H1 (cell line): ENCODE measurements at regions not wholly inside any gene's neighbourhood (a gene's known extent, or its start where the extent isn't known, plus 50 kb on each side); places are given as distances from the start of the nearest gene placed in this dataset.

Experiments
- CTCF ChIA-PET: fragments of 300-600 bp; sonication (Branson Sonifier 250); formaldehyde crosslinking; loops from one replicate; lab custom pipeline; 2021; ENCODE audit not compliant: partially characterized antibody; lab: Charles Lee
- POLR2A ChIA-PET: fragments of 300-600 bp; sonication (Branson Sonifier 250); formaldehyde crosslinking; loops from one replicate; lab custom pipeline; 2021; ENCODE audit warnings: inconsistent platforms; ENCODE audit not compliant: partially characterized antibody; lab: Charles Lee
- DNase-seq, 2 experiments: peaks; one replicate each; pipeline versions ENCODE4 v3.0.0 to v3.0.0-alpha.2; 2010 to 2022; ENCODE audit warnings: low spot score in 2 of 2, low read depth in 1 of 2, mixed read lengths in 1 of 2
- FAIRE-seq: peaks from 2 replicates; lab custom pipeline; 2011; peaks lifted over from hg19 to GRCh38; lab: Jason Lieb, UNC
- H2AFZ ChIP-seq: 2 replicates; pipeline ENCODE4 v1.8.1; 2012; ENCODE audit warnings: low read length, inconsistent platforms
- H2AK5ac ChIP-seq: 2 replicates; pipeline ENCODE4 v1.6.1; 2013; ENCODE audit warnings: low read depth, low read length
- H2BK120ac ChIP-seq: replicated peaks from 2 replicates; pipeline ENCODE3; 2013; ENCODE audit warnings: low read depth, low read length, inconsistent platforms
- H2BK12ac ChIP-seq: 2 replicates; pipeline ENCODE4 v1.6.1; 2013; ENCODE audit warnings: low read depth, low read length
- H2BK15ac ChIP-seq: 2 replicates; pipeline ENCODE4 v1.6.1; 2013; ENCODE audit warnings: low read length
- H2BK20ac ChIP-seq: 2 replicates; pipeline ENCODE4 v1.6.1; 2013; ENCODE audit warnings: low read length
- H2BK5ac ChIP-seq: 2 replicates; pipeline ENCODE4 v1.6.1; 2013; ENCODE audit warnings: low read depth, low read length
- H3K14ac ChIP-seq: 2 replicates; pipeline ENCODE4 v1.6.1; 2013; ENCODE audit warnings: inconsistent platforms; ENCODE audit not compliant: insufficient read length
- H3K18ac ChIP-seq: 2 replicates; pipeline ENCODE4 v1.6.1; 2013; ENCODE audit warnings: low read length; ENCODE audit errors: extremely low read depth
- H3K23ac ChIP-seq: 2 replicates; pipeline ENCODE4 v1.6.1; 2013; ENCODE audit warnings: inconsistent platforms; ENCODE audit not compliant: insufficient read length
- H3K23me2 ChIP-seq: 2 replicates; pipeline ENCODE4 v1.6.1; 2013; ENCODE audit warnings: low read depth, low read length
- H3K27ac ChIP-seq: 2 replicates; pipeline ENCODE4 v1.6.1; 2011; ENCODE audit warnings: low read depth, low read length, inconsistent platforms
- H3K27me3 ChIP-seq, 4 experiments: replicated peaks in 1 of 4; 1 replicate in 1 of 4; 2 replicates in 3 of 4; pipeline versions ENCODE4 v1.6.1 to v1.8.1; 2011 to 2013; ENCODE audit warnings: low read length in 3 of 4, mild to moderate bottlenecking in 3 of 4, inconsistent platforms in 2 of 4, mixed read lengths in 2 of 4, moderate library complexity in 1 of 4; ENCODE audit not compliant: control insufficient read depth in 3 of 4, insufficient read depth in 3 of 4; ENCODE audit errors: extremely low read depth in 1 of 4
- H3K36me3 ChIP-seq, 4 experiments: 2 replicates each; pipeline versions ENCODE4 v1.6.1 to v1.8.1; 2011 to 2013; ENCODE audit warnings: mild to moderate bottlenecking in 4 of 4, low read length in 3 of 4, moderate library complexity in 2 of 4, control low read depth in 1 of 4, inconsistent platforms in 1 of 4; ENCODE audit not compliant: insufficient read depth in 4 of 4, control insufficient read depth in 2 of 4
- H3K4ac ChIP-seq: replicated peaks from 2 replicates; pipeline ENCODE3; 2013; ENCODE audit warnings: low read length, low read depth, mixed read lengths, inconsistent platforms; ENCODE audit not compliant: insufficient read length
- H3K4me1 ChIP-seq, 4 experiments: replicated peaks in 1 of 4; 1 replicate in 1 of 4; 2 replicates in 3 of 4; pipeline versions ENCODE4 v1.6.1 to v1.8.1; 2011 to 2013; ENCODE audit warnings: low read length in 3 of 4, inconsistent platforms in 2 of 4, mixed read lengths in 1 of 4; ENCODE audit not compliant: insufficient read depth in 4 of 4, control insufficient read depth in 3 of 4
- H3K4me2 ChIP-seq, 2 experiments: 2 replicates each; pipeline versions ENCODE4 v1.6.1 to v1.8.1; 2011 to 2013; ENCODE audit warnings: low read depth in 2 of 2, low read length in 2 of 2, control low read depth in 1 of 2, inconsistent platforms in 1 of 2, mild to moderate bottlenecking in 1 of 2; ENCODE audit not compliant: insufficient read depth in 1 of 2
- H3K4me3 ChIP-seq, 4 experiments: fragments of 200-600, 300-600 bp in 1 of 4; sonication (generic), shearing (Covaris generic), sonication (Bioruptor Twin) in 1 of 4; 2 replicates each; pipeline versions ENCODE4 v1.5.1 to v1.8.1; 2011 to 2016; ENCODE audit warnings: low read length in 4 of 4, low read depth in 3 of 4, control low read depth in 2 of 4, inconsistent platforms in 2 of 4, mild to moderate bottlenecking in 2 of 4, mixed read lengths in 1 of 4, moderate library complexity in 1 of 4; ENCODE audit not compliant: insufficient read depth in 2 of 4; ENCODE audit errors: extremely low read depth in 1 of 4
- H3K56ac ChIP-seq: replicated peaks from 2 replicates; pipeline ENCODE3; 2013; ENCODE audit warnings: low read depth, mild to moderate bottlenecking, mixed read lengths, low read length, inconsistent platforms; ENCODE audit not compliant: insufficient read length
- H3K79me1 ChIP-seq: 2 replicates; pipeline ENCODE4 v1.6.1; 2013; ENCODE audit warnings: low read depth, low read length, control low read depth
- H3K79me2 ChIP-seq, 2 experiments: 2 replicates each; pipeline versions ENCODE4 v1.6.1 to v1.8.1; 2012 to 2013; ENCODE audit warnings: low read length in 2 of 2, mild to moderate bottlenecking in 2 of 2, inconsistent platforms in 1 of 2; ENCODE audit not compliant: insufficient read depth in 2 of 2, control insufficient read depth in 1 of 2
- H3K9ac ChIP-seq, 4 experiments: replicated peaks in 1 of 4; 1 replicate in 1 of 4; 2 replicates in 3 of 4; pipeline versions ENCODE4 v1.6.1 to v1.8.1; 2011 to 2013; ENCODE audit warnings: low read depth in 3 of 4, low read length in 3 of 4, control low read depth in 2 of 4, mild to moderate bottlenecking in 2 of 4, moderate library complexity in 2 of 4, inconsistent platforms in 1 of 4; ENCODE audit errors: extremely low read depth in 1 of 4
- H3K9me3 ChIP-seq, 2 experiments: 2 replicates each; pipeline versions ENCODE4 v1.6.1 to v1.8.1; 2012 to 2013; ENCODE audit warnings: mild to moderate bottlenecking in 2 of 2, moderate library complexity in 2 of 2, control low read depth in 1 of 2, inconsistent platforms in 1 of 2, low read depth in 1 of 2, low read length in 1 of 2, mixed read lengths in 1 of 2; ENCODE audit not compliant: insufficient read depth in 2 of 2
- H4K20me1 ChIP-seq, 2 experiments: replicated peaks in 1 of 2; 2 replicates each; pipeline versions ENCODE3 to v1.8.1; 2011 to 2013; ENCODE audit warnings: inconsistent platforms in 2 of 2, low read length in 2 of 2, mild to moderate bottlenecking in 1 of 2; ENCODE audit not compliant: insufficient read depth in 2 of 2, control insufficient read depth in 1 of 2
- H4K5ac ChIP-seq: 2 replicates; pipeline ENCODE4 v1.6.1; 2013; ENCODE audit warnings: low read length, low read depth, mixed read lengths, inconsistent platforms; ENCODE audit not compliant: insufficient read length
- H4K8ac ChIP-seq: 2 replicates; pipeline ENCODE4 v1.8.0; 2013; ENCODE audit warnings: mild to moderate bottlenecking, moderate library complexity, low read length, inconsistent platforms; ENCODE audit not compliant: insufficient read depth; ENCODE audit errors: extremely low read depth
- H4K91ac ChIP-seq: replicated peaks from 2 replicates; pipeline ENCODE3; 2013; ENCODE audit warnings: low read length, mixed read lengths, inconsistent platforms; ENCODE audit not compliant: insufficient read length
- ASH2L ChIP-seq: fragments of 200-600, 300-600 bp; sonication (generic); IDR thresholded peaks from one replicate; pipeline ENCODE4 v1.7.1; 2017; ENCODE audit warnings: low read length
- BACH1 ChIP-seq: IDR thresholded peaks from 2 replicates; pipeline ENCODE4 v1.6.1; 2012; ENCODE audit warnings: low read length, improper control_type of control experiment
- CBX5 ChIP-seq: fragments of 300-800, 300-1000 bp; sonication (generic); IDR thresholded peaks from 2 replicates; pipeline ENCODE4 v1.7.1; 2016; ENCODE audit warnings: antibody characterized with exemption, low read length, low read depth
- CBX8 ChIP-seq: fragments of 300-800, 300-1000 bp; sonication (generic); IDR thresholded peaks from 2 replicates; pipeline ENCODE4 v1.7.1; 2016; ENCODE audit warnings: low read depth, low read length, borderline replicate concordance
- HDAC2 ChIP-seq, 2 experiments: fragments of 300-600 bp in 1 of 2; sonication (generic) in 1 of 2; IDR thresholded peaks; 2 replicates each; pipeline ENCODE4 v1.6.1; 2011 to 2012; ENCODE audit warnings: low read depth in 2 of 2, low read length in 2 of 2, mild to moderate bottlenecking in 2 of 2, moderate library complexity in 2 of 2, borderline replicate concordance in 1 of 2, inconsistent platforms in 1 of 2
- SIRT6 ChIP-seq: IDR thresholded peaks from one replicate; pipeline ENCODE4 v1.7.1; 2012; ENCODE audit warnings: low read length, inconsistent platforms
- SUZ12 ChIP-seq: fragments of 200-600 bp; sonication (generic); IDR thresholded peaks from 2 replicates; pipeline ENCODE4 v1.6.1; 2012; ENCODE audit warnings: mild to moderate bottlenecking, inconsistent platforms, low read length, moderate library complexity, mixed read lengths
- TAF7 ChIP-seq: optimal IDR thresholded peaks from 2 replicates; pipeline ENCODE3; 2011; ENCODE audit warnings: low read depth, mild to moderate bottlenecking, inconsistent platforms, low read length, moderate library complexity, borderline replicate concordance
- WGBS, 2 experiments: shearing (Covaris generic) in 1 of 2; methylation state at CpG; one replicate each; pipeline versions ENCODE4 v1.1.6 to v1.1.7; 2013 to 2015; ENCODE audit warnings: low lambda C conversion rate in 2 of 2, mixed read lengths in 2 of 2, inconsistent platforms in 1 of 2, low coverage in 1 of 2, missing lambda C conversion rate in 1 of 2; ENCODE audit not compliant: insufficient replicate concordance in 2 of 2, insufficient coverage in 1 of 2, insufficient read length in 1 of 2; ENCODE audit errors: extremely low coverage in 1 of 2, missing lambda C conversion rate in 1 of 2; 5-methylcytosine and 5-hydroxymethylcytosine counted together
- TF ChIP-seq, protein P1 (sequence below): IDR thresholded peaks from 2 replicates; pipeline ENCODE4 v1.6.1; 2012; ENCODE audit warnings: inconsistent platforms

DNA sequence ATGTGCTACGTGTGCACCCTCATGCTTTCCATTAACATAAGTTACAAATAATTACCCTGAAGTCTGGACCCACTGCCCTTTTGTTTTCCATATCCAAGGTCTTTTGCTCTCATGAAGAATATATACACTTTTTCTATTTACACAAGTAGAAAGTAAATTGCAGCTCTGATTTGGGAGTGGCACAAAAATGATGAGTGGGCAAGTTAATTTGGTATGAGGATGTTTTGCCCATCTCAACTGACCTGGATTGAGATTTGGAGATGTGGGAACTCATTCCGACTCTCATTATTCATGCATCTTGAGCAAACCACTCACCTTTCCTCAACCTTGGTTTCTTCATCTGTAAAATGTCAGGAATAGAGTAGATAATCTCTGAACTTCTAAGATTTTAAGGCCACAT, 53.6 kb upstream of the TMEM17 start:
- Histone ChIP-seq H4K5ac (no peak overlapping the region), H3K23ac (no peak overlapping the region), H2BK20ac (no peak overlapping the region), H3K27ac (no peak overlapping the region), H3K9me3 (no peaks in the 10 kb centered on the region), H3K56ac (no peak overlapping the region), H2BK120ac (no peak overlapping the region), H3K36me3 (no peaks in the 10 kb centered on the region), H3K79me2 (no peaks in the 10 kb centered on the region), H3K79me1 (no peaks in the 10 kb centered on the region), H3K4ac (no peak overlapping the region), H3K4me3 (no peak overlapping the region), H4K91ac (no peak overlapping the region), H2AFZ (no peak overlapping the region), H2BK5ac (no peak overlapping the region), H3K14ac (no peak overlapping the region), H2BK15ac (no peak overlapping the region), H3K4me1 (no peaks in the 10 kb centered on the region), H3K18ac (no peak overlapping the region), H2BK12ac (no peak overlapping the region), H3K4me2 (no peak overlapping the region), H3K27me3 (no peaks in the 10 kb centered on the region), H3K23me2 (no peaks in the 10 kb centered on the region), H2AK5ac (no peak overlapping the region), H4K8ac (no peak overlapping the region), H3K9ac (no peak overlapping the region), H4K20me1 (no peaks in the 10 kb centered on the region)
- TF ChIP-seq ASH2L (no peak), TAF7 (no peak), HDAC2 (IDR thresholded peaks at IDR 0.05; ENCODE audit: borderline replicate concordance in 1 of 2, low read depth in 2 of 2, low read length in 2 of 2) (no peak), SIRT6 (no peak), BACH1 (no peak), CBX8 (no peak), CBX5 (no peak), SUZ12 (no peak)
- TF ChIP-seq, protein P1, sequence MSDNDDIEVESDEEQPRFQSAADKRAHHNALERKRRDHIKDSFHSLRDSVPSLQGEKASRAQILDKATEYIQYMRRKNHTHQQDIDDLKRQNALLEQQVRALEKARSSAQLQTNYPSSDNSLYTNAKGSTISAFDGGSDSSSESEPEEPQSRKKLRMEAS: no peak
- WGBS, 2 experiments: 91% methylated on average over 2 of the region's 2 CpGs; no CpG with 5 or more reads in 1 of the 2 experiments
- DNase-seq (no peak), FAIRE-seq (no peak)
- POLR2A ChIA-PET: no interaction called here
- CTCF ChIA-PET: no interaction called here
